Small intestine (tissue), 7 donors: ENCODE measurements at regions not wholly inside any gene's neighbourhood (a gene's known extent, or its start where the extent isn't known, plus 50 kb on each side); places are given as distances from the start of the nearest gene placed in this dataset.

ENCODE experiments used
- DNase-seq, 2 donors: peaks; one replicate each; pipeline versions ENCODE4 v3.0.0 to v3.0.0-alpha.2; 2013
- FAIRE-seq: peaks from 2 replicates; lab custom pipeline; 2012; peaks lifted over from hg19 to GRCh38; lab: Jason Lieb, UNC
- H3K27ac ChIP-seq, 3 donors: one replicate each; pipeline ENCODE4 v1.5.1; 2013; ENCODE audit warnings: low read length in 2 of 3, mild to moderate bottlenecking in 2 of 3, control low read depth in 1 of 3, inconsistent platforms in 1 of 3, low read depth in 1 of 3, moderate library complexity in 1 of 3
- H3K27me3 ChIP-seq, 3 donors: one replicate each; pipeline ENCODE4 v1.6.1; 2013; ENCODE audit warnings: low read length in 3 of 3, inconsistent platforms in 1 of 3; ENCODE audit not compliant: control insufficient read depth in 3 of 3, insufficient read depth in 3 of 3
- H3K36me3 ChIP-seq, 3 donors: one replicate each; pipeline ENCODE4 v1.6.1; 2013; ENCODE audit warnings: low read length in 3 of 3, inconsistent platforms in 1 of 3, low read depth in 1 of 3, mild to moderate bottlenecking in 1 of 3, moderate library complexity in 1 of 3; ENCODE audit not compliant: control insufficient read depth in 3 of 3, insufficient read depth in 2 of 3
- H3K4me1 ChIP-seq, 3 donors: one replicate each; pipeline ENCODE4 v1.6.1; 2013; ENCODE audit warnings: low read length in 2 of 3, inconsistent platforms in 1 of 3, low read depth in 1 of 3, mild to moderate bottlenecking in 1 of 3, moderate library complexity in 1 of 3; ENCODE audit not compliant: control insufficient read depth in 3 of 3, insufficient read depth in 2 of 3
- H3K4me3 ChIP-seq, 3 donors: one replicate each; pipeline ENCODE4 v1.5.1; 2013; ENCODE audit warnings: low read length in 3 of 3, control low read depth in 1 of 3, inconsistent platforms in 1 of 3, low read depth in 1 of 3, mild to moderate bottlenecking in 1 of 3, moderate library complexity in 1 of 3
- H3K9me3 ChIP-seq, 2 donors: one replicate each; pipeline ENCODE4 v1.6.1; 2013; ENCODE audit warnings: low read depth in 1 of 2, low read length in 1 of 2; ENCODE audit not compliant: control insufficient read depth in 2 of 2, insufficient read depth in 1 of 2
- WGBS, 3 donors: extraction: QIAGEN DNeasy Blood & Tissue Kit; methylation state at CpG; one replicate each; pipeline ENCODE4 v1.1.7; 2013; 5-methylcytosine and 5-hydroxymethylcytosine counted together
- donor health status: healthy with polysubstance abuse.
- donor health status: control.
- donor health status: control.
- donor health status: Bipolar disorder and iron deficiency.
- donor health status: healthy.

DNA sequence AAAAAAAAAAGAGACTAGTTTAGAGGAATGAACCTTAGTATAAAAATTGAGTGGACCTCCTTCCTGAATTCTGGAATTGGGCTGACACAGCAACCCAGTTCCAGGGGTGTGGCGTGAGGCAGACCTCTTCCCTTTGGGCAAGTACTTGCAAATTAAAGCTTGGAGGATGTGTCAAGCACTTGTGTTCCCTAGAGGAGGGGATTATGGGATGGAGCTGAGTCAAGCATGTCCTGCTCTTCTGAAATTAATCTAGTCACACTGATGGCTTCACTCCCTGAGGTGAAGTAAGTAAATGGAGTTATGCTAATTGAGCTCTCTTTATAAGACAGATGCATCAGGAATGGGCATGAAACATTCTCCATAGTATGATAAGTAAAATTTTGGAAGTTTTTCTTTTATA is 107.7 kb upstream of the HTR2A start:
- no peaks in the 10 kb centered on the region for H3K9me3 ChIP-seq
- H3K4me1 ChIP-seq: no peaks in the 10 kb centered on the region
- FAIRE-seq (no peak), DNase-seq (no peak)
- H3K36me3 ChIP-seq: no peaks in the 10 kb centered on the region
- H3K27me3 ChIP-seq: no peaks in the 10 kb centered on the region
- no peak overlapping the region for H3K4me3 ChIP-seq
- no peak overlapping the region for H3K27ac ChIP-seq
- 64 to 83% (median 75%) methylated on average over 1 of the region's 1 CpG for WGBS, 3 donors

DNA sequence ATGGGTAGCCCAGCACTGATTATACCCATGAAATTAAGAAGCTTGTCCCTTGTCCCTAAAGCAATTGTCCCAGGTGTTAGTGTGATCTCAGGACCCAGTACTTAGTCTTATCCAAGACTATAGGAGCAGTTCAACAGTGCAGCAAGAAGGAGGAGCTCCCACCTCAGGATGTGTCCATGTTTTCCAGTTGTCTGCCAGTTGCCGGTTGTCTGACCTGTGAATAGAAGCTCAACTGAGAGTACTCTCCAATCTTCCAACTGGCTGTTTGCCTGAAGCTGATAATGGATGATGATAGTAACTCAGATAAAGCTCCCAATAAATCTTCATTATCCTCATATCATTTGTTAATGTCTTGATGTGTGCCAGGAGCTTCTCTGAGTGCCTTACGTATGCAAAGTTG is 107.2 kb upstream of the HTR2A start:
- Histone ChIP-seq H3K27me3 (no peaks in the 10 kb centered on the region), H3K27ac (no peak overlapping the region), H3K4me3 (no peak overlapping the region), H3K9me3 (no peaks in the 10 kb centered on the region), H3K4me1 (no peaks in the 10 kb centered on the region), H3K36me3 (no peaks in the 10 kb centered on the region)
- no peak for FAIRE-seq
- no peak for DNase-seq
- WGBS, 3 donors: 37 to 51% (median 50%) methylated on average over 2 of the region's 2 CpGs

DNA sequence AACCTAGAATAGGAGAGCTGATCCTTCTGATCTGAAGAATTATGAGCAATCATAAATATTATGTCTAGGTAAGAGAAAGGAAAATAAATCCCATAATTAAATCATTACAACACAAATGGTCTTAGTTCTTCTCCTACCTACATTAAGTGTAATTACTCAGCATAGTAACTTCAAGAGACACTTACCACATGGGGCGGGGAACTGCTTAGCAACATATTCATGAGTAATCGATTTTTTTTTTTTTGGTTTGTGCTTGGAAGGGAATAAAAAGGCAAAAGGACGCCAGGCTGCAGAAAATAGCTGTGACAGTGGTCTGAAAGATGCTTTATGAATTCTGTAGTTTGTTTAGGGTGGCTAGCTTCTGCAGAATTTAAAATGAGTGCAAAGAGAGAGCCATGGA is 103.3 kb upstream of the HTR2A start:
- WGBS, 3 donors: 56 to 74% (median 61%) methylated on average over 3 of the region's 3 CpGs

DNA sequence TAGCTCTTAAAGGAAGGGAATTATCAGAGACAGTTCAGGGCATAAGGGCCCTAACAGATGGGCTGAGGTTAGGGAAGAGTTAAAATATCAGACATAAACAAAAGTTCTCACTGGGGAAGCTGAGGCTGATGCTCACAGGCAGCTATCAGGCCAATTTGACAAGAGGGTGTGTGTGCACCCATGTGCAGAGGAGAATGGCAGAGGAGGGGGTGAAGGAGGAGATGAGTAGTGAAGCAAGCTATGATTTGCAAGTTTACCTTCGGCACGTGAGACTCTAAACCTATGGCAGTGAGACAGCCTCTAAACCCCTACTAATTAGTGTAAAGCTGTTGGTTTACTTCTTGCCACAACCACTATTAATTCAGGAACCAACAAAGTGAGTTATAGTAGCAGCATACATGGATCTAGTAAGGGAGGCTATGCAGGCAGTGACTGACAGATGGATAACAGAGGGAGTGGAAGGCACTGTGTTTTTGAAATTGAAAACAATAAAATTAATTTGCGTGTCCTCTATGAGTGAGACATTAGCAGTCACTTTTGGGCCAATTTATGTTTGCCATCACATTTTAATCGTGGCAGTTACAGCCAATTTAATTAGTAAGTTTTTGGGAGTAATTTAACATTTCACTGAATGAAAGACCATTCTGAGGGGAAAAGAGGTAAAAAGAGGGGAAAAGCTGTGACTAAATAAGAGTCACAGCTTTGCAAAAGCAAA is 99.6 kb upstream of the HTR2A start:
- H3K27ac ChIP-seq: no peak overlapping the region
- H3K36me3 ChIP-seq: no peaks in the 10 kb centered on the region
- DNase-seq: no peak
- 78 to 88% (median 85%) methylated on average over 4 of the region's 4 CpGs for WGBS, 3 donors
- H3K9me3 ChIP-seq: no peaks in the 10 kb centered on the region
- no peaks in the 10 kb centered on the region for H3K4me1 ChIP-seq
- H3K4me3 ChIP-seq: no peak overlapping the region
- H3K27me3 ChIP-seq: no peaks in the 10 kb centered on the region
- no peak for FAIRE-seq

More for the DNA sequence above, 103.3 kb upstream of the HTR2A start:
- Histone ChIP-seq H3K9me3 (no peaks in the 10 kb centered on the region), H3K36me3 (no peaks in the 10 kb centered on the region), H3K4me1 (no peaks in the 10 kb centered on the region), H3K27me3 (no peaks in the 10 kb centered on the region), H3K4me3 (no peak overlapping the region), H3K27ac (no peak overlapping the region)
- no peak for DNase-seq
- FAIRE-seq: no peak

DNA sequence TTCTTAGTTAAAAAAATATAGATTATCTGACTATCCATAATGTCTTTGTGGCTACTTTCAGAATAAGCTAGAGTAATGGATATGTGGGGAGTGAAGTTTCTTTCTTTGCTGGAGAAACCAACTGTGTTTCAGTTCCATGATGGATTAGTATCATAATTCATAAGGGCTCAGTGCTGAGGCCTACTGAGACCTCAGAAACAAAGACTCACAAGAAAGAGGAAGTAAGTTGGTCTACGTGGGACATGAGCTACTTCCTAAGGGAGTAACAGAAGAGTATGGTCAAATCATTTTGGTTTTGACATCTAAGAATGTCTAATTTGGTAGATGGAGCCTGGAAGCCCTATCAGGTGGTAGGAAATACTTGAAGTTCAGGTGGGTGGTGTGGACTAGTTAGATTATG is 99.0 kb upstream of the HTR2A start:
- DNase-seq: no peak
- 44 to 62% (median 54%) methylated on average over 1 of the region's 1 CpG for WGBS, 3 donors
- Histone ChIP-seq H3K27me3 (no peaks in the 10 kb centered on the region), H3K9me3 (no peaks in the 10 kb centered on the region), H3K4me1 (no peaks in the 10 kb centered on the region), H3K36me3 (no peaks in the 10 kb centered on the region), H3K4me3 (no peak overlapping the region), H3K27ac (no peak overlapping the region)
- FAIRE-seq: no peak

DNA sequence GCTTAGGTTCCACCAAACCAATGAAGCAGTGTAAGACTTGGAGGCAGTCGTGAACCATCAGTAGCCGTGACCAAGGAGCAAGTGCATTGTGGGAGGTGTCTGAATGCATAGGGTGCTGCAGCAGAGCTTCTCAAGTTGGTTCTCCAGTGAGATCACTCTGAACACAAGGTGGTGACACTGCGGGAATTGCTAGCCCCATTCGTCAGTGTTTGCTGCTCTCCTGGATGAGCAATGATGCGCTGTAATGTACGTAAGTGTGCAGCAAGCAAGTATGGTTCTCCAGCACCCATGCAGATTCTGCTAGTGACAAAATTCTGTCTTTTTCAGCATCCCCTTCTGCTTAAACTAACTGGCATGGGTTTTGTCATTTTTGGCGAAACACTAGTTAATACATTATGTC is 97.6 kb upstream of the HTR2A start:
- FAIRE-seq: no peak
- Histone ChIP-seq H3K4me1 (no peaks in the 10 kb centered on the region), H3K9me3 (no peaks in the 10 kb centered on the region), H3K4me3 (no peak overlapping the region), H3K27ac (no peak overlapping the region), H3K27me3 (no peaks in the 10 kb centered on the region), H3K36me3 (no peaks in the 10 kb centered on the region)
- no peak for DNase-seq
- 91 to 95% (median 94%) methylated on average over 7 of the region's 7 CpGs for WGBS, 3 donors

DNA sequence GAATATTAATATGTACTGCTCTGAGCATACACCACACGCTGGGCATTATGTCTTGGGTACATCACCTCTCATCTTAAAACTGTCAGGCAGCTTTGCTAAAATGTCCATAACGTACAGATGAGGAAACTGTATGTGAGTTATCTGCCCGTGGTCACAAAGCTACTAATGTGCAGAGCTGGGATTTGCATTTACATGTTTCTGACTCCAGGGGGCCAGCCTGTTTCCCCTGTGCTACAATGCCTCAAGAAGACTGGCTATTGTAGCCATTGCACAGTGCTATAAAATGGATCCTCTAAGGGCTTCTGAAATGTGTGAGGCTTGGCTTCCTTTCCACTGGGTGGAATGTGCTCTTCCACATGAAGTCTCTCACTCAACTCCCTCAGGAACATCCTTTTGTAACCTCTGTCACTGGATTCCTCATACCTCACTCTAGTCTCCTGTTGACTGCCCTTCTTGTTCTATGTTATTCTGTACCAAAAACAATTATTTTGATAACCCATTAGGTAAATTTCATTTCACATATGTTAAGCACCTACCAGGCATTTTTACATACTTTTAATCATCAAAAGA is 95.6 kb upstream of the HTR2A start:
- Histone ChIP-seq H3K4me3 (no peak overlapping the region), H3K9me3 (no peaks in the 10 kb centered on the region), H3K36me3 (no peaks in the 10 kb centered on the region), H3K4me1 (no peaks in the 10 kb centered on the region), H3K27me3 (no peaks in the 10 kb centered on the region), H3K27ac (no peak overlapping the region)
- no peak for FAIRE-seq
- WGBS, 3 donors: 66 to 80% (median 72%) methylated on average over 3 of the region's 3 CpGs
- DNase-seq: no peak

DNA sequence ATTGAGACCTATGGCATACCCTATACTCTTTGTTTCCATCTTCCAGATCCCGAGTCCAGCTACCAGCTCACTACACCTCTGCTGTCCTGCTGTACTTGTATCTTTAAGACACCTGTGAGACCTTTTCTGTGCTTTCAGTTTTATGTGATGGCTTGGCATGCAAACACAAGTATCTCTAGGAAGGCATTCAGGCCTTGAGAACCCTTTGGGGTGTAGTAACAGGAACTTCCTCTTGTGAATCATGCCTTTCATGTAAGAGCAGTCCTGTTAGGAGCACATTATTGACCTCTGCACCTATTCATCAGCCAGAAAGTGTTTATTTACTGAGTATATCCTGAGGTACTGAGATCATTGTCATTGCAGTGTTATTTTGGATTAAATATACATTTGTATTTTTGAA is 87.0 kb upstream of the HTR2A start:
- H3K27me3 ChIP-seq: no peaks in the 10 kb centered on the region
- H3K9me3 ChIP-seq: no peaks in the 10 kb centered on the region
- no peak for FAIRE-seq
- H3K4me1 ChIP-seq: no peaks in the 10 kb centered on the region
- no peak for DNase-seq
- H3K4me3 ChIP-seq: no peak overlapping the region
- H3K27ac ChIP-seq: no peak overlapping the region
- 61 to 81% (median 69%) methylated on average over 1 of the region's 1 CpG for WGBS, 3 donors
- no peaks in the 10 kb centered on the region for H3K36me3 ChIP-seq
